SU-DHL-6 (cell line): ENCODE measurements at regions not wholly inside any gene's neighbourhood (a gene's known extent, or its start where the extent isn't known, plus 50 kb on each side); places are given as distances from the start of the nearest gene placed in this dataset.

ENCODE experiments used
- H2AFZ ChIP-seq: fragments of 200-600 bp; sonication (generic); 2 replicates; pipeline ENCODE4 v1.6.1; 2014; ENCODE audit warnings: low read depth, mild to moderate bottlenecking, moderate library complexity, mixed read lengths, antibody characterized with exemption, low read length; ENCODE audit not compliant: severe bottlenecking
- H3F3A ChIP-seq: fragments of 200-600 bp; shearing (Covaris generic); 2 replicates; pipeline ENCODE4 v1.6.0; 2016; ENCODE audit warnings: antibody characterized with exemption, mild to moderate bottlenecking; ENCODE audit not compliant: insufficient read depth
- H3K27ac ChIP-seq: fragments of 200-600 bp; sonication (generic); 2 replicates; pipeline ENCODE4 v1.5.1; 2016; ENCODE audit warnings: low read depth, mild to moderate bottlenecking, low read length, moderate library complexity, mixed read lengths
- H3K27me3 ChIP-seq: fragments of 200-600 bp; sonication (generic), shearing (Covaris generic); 2 replicates; pipeline ENCODE4 v1.6.0; 2014; ENCODE audit warnings: mild to moderate bottlenecking, low read length
- H3K36me3 ChIP-seq: fragments of 200-600 bp; sonication (generic); 2 replicates; pipeline ENCODE4 v1.6.1; 2014; ENCODE audit warnings: mild to moderate bottlenecking, low read length, mixed read lengths
- H3K4me2 ChIP-seq: fragments of 300-600, 200-600 bp; shearing (Covaris generic), sonication (generic); 2 replicates; pipeline ENCODE4 v1.6.0; 2014; ENCODE audit warnings: low read length, low read depth, mild to moderate bottlenecking; ENCODE audit not compliant: poor library complexity, severe bottlenecking
- H3K4me3 ChIP-seq: fragments of 200-600 bp; sonication (generic); 2 replicates; pipeline ENCODE4 v1.5.1; 2014; ENCODE audit warnings: antibody characterized with exemption, low read length, mild to moderate bottlenecking, mixed read lengths; ENCODE audit not compliant: insufficient read depth, poor library complexity, severe bottlenecking
- H3K79me2 ChIP-seq: fragments of 200-600 bp; sonication (generic); 2 replicates; pipeline ENCODE4 v1.6.1; 2014; ENCODE audit warnings: mild to moderate bottlenecking, low read length, moderate library complexity; ENCODE audit not compliant: insufficient read depth
- H3K9ac ChIP-seq: fragments of 200-600 bp; sonication (generic); 2 replicates; pipeline ENCODE4 v1.7.0; 2014; ENCODE audit warnings: mild to moderate bottlenecking, low read length
- H3K9me2 ChIP-seq: fragments of 200-600 bp; sonication (generic); replicated peaks from 2 replicates; pipeline ENCODE4 v1.6.1; 2014; ENCODE audit warnings: low read length; ENCODE audit not compliant: insufficient read depth
- H3K9me3 ChIP-seq: fragments of 200-600 bp; sonication (generic); 2 replicates; pipeline ENCODE4 v1.6.1; 2014; ENCODE audit warnings: low read length, mixed read lengths; ENCODE audit not compliant: insufficient read depth
- H4K20me1 ChIP-seq: fragments of 200-600 bp; sonication (generic); 2 replicates; pipeline ENCODE4 v1.6.1; 2014; ENCODE audit warnings: low read depth, mild to moderate bottlenecking, antibody characterized with exemption, low read length, moderate library complexity, mixed read lengths
- EZH2phosphoT487 ChIP-seq: fragments of 200-600 bp; sonication (generic), shearing (Covaris generic); conservative IDR thresholded peaks from 2 replicates; pipeline ENCODE4 v1.6.1; 2018; ENCODE audit warnings: mild to moderate bottlenecking, antibody characterized with exemption, low read length, moderate library complexity, mixed read lengths
- TF ChIP-seq, protein P1 (sequence below): fragments of 200-600 bp; sonication (generic); IDR thresholded peaks from one replicate; pipeline ENCODE4 v1.5.1; 2017; ENCODE audit warnings: antibody characterized with exemption, mild to moderate bottlenecking, low read length, moderate library complexity; ENCODE audit not compliant: insufficient read depth, poor library complexity, severe bottlenecking

DNA sequence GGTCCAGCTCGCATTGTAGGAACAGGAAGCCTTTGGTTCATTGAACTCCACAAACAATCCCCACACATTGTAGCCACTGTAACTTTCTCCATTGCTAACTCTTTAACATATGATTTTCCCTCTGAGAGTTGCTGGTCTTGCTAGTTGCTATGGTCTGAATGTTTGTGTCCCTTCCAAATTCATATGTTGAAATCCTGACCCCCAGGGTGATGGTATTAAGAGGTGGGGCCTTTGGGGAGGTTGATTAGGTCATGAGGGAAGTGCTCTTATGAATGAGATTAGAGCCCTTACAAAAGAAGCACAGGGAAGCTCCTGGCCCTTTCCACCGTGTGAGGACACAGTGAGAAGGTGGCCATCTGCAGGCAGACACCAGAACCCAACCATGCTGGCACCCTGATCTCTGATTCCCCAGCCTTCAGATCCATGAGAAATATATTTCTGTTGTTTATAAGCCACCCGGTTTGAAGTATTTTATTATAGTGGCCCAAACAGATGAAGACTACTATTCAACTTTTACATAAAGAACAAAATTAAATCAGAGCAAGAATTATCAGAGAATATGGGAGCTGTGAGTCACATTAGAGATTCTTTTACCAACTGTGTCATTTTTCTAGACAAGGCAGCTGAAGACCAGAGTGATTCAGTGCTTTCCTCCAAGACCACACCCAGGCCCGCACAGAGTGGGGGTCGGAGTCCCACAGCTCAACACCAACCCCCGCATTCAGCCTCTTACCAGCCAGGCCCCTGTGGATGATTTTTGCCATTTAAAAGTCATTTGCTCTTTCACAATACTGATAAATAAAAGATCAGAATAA is 143.0 kb downstream of the SAMD5 start:
- H3K9me2 ChIP-seq: no peaks in the 10 kb centered on the region
- no peak overlapping the region for H3K27ac ChIP-seq
- no peak overlapping the region for H2AFZ ChIP-seq
- no peaks in the 10 kb centered on the region for H3K36me3 ChIP-seq
- no peak for TF ChIP-seq EZH2phosphoT487
- TF ChIP-seq, protein P1, sequence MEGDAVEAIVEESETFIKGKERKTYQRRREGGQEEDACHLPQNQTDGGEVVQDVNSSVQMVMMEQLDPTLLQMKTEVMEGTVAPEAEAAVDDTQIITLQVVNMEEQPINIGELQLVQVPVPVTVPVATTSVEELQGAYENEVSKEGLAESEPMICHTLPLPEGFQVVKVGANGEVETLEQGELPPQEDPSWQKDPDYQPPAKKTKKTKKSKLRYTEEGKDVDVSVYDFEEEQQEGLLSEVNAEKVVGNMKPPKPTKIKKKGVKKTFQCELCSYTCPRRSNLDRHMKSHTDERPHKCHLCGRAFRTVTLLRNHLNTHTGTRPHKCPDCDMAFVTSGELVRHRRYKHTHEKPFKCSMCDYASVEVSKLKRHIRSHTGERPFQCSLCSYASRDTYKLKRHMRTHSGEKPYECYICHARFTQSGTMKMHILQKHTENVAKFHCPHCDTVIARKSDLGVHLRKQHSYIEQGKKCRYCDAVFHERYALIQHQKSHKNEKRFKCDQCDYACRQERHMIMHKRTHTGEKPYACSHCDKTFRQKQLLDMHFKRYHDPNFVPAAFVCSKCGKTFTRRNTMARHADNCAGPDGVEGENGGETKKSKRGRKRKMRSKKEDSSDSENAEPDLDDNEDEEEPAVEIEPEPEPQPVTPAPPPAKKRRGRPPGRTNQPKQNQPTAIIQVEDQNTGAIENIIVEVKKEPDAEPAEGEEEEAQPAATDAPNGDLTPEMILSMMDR: no peak
- no peak overlapping the region for H3K9ac ChIP-seq
- H3K27me3 ChIP-seq: no peaks in the 10 kb centered on the region
- H3K4me3 ChIP-seq: no peak overlapping the region
- no peaks in the 10 kb centered on the region for H3K79me2 ChIP-seq
- no peak overlapping the region for H3K4me2 ChIP-seq
- H4K20me1 ChIP-seq: no peaks in the 10 kb centered on the region
- H3F3A ChIP-seq: no peaks in the 10 kb centered on the region
- no peaks in the 10 kb centered on the region for H3K9me3 ChIP-seq

DNA sequence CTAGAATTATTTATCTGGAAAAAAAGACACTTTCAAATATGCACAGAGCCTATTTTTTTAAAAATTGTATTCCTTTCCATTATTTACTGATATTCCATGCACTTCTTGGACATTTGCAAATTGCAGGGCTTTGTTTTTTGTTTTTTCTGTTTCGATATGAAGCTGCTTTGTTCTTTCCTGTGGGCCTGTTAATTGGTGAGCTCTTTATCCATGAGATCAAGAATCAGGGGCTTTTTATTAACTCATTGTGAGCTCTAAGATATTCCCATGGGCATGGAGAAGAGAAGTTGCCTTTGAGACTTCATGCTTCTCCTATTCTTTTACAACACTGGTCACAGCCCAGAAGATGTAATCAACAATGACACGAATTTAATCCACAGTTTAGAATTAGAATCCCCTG is 145.1 kb downstream of the SAMD5 start:
- H3F3A ChIP-seq: no peaks in the 10 kb centered on the region
- no peak overlapping the region for H3K27ac ChIP-seq
- no peaks in the 10 kb centered on the region for H3K79me2 ChIP-seq
- no peak overlapping the region for H3K4me2 ChIP-seq
- no peak overlapping the region for H3K4me3 ChIP-seq
- no peaks in the 10 kb centered on the region for H4K20me1 ChIP-seq
- H3K9me3 ChIP-seq: no peaks in the 10 kb centered on the region
- no peaks in the 10 kb centered on the region for H3K9me2 ChIP-seq
- H3K27me3 ChIP-seq: no peaks in the 10 kb centered on the region
- H2AFZ ChIP-seq: no peak overlapping the region
- no peak overlapping the region for H3K9ac ChIP-seq
- no peaks in the 10 kb centered on the region for H3K36me3 ChIP-seq
- TF ChIP-seq, protein P1: no peak
- no peak for TF ChIP-seq EZH2phosphoT487

DNA sequence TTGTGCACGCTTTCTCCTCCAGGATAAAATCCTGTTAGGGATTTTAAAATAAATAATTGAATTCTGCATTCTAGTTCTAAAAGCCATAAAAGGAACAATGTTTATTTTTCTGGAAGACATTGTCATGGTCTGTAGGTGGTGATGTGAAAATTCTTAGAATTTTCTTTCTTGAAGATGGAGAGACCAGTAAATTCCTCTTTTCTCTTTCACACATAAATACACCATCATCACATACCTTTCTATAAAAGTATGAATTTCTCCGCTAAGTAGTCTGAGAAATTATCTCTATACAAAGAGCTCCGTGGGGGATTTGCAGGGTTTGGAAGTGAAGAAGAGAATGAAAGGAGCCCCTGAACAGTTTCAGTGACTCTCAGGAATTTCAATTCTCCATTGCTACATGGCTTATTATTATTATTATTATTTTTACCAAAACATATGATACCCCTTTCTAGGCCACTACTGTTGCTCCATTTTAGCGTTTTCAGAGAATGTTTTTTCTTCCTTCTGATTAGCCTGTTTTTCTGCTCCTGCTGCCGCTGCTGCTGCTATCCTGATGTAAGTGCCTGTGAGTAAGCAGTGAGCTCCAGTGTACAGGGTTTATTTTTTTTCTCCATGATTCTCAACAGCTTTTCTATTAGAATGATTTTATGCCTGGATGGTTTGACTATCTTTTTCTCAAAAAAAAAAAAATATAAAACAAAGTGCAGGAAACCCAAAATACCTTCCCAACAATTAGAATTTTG is 145.8 kb downstream of the SAMD5 start:
- Histone ChIP-seq H3K4me2 (no peak overlapping the region), H3K36me3 (no peaks in the 10 kb centered on the region), H3K79me2 (no peaks in the 10 kb centered on the region), H3K4me3 (no peak overlapping the region), H2AFZ (no peak overlapping the region), H4K20me1 (no peaks in the 10 kb centered on the region), H3F3A (no peaks in the 10 kb centered on the region), H3K27me3 (no peaks in the 10 kb centered on the region), H3K9me3 (no peaks in the 10 kb centered on the region), H3K9ac (no peak overlapping the region), H3K27ac (no peak overlapping the region), H3K9me2 (no peaks in the 10 kb centered on the region)
- TF ChIP-seq, protein P1: no peak
